ENCODE measurements at regions not wholly inside any gene's neighbourhood (a gene's known extent, or its start where the extent isn't known, plus 50 kb on each side); places are given as distances from the start of the nearest gene placed in this dataset.

DNA sequence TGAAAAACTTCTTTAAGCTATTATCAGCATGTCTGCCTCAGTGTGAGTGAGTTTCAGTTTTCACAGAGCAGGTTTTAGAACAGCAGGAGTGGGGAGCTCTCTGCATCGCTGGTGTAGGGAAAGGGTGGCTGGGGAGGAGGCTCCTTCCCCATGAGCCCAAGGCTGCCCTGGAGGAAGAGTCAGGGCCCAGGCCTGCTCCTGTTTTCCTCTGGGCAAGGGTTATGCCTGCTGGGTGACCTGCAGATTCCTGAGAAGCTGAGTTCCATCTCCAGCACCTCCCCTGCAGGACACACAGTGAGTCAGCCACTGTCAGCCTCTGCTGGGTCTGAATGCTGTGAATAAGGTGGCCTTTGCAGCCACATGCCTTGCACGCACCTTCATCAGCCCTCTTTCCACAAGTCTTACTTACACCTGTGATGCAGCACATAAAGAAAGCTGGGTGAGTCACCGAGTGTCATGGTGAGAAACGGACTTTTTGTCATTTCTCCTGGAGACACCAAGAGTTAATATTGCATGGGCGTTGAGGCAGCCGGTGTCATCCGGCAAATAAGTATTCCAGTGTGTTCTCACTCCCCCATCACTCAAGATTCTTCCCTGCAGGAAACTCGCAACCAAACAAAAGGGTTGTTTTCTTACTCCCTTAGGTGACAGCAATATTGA, 186.4 kb upstream of the KL start:
- no peak overlapping the region for H2AFZ ChIP-seq (ENCODE audit: low read length)
- no peak overlapping the region for H2AK5ac ChIP-seq (ENCODE audit: insufficient read length, low read length)
- H3K9me3 Mint-ChIP-seq: peaks cover 11 to 12% of the 10 kb centered on the region in 2 experiments; a peak in 4 of 5 replicates
- H2BK120ac ChIP-seq (ENCODE audit: low read depth, low read length, poor library complexity, severe bottlenecking): no peak overlapping the region
- H3K27ac Mint-ChIP-seq: no peak overlapping the region
- H3K4ac ChIP-seq (ENCODE audit: low read depth, low read length): no peak overlapping the region
- DNase-seq: peak; percentile 53
- no peaks in the 10 kb centered on the region for H3K79me2 ChIP-seq (ENCODE audit: insufficient read depth, low read length)
- H4K20me1 ChIP-seq (ENCODE audit: control insufficient read depth, insufficient read depth, insufficient read length): no peaks in the 10 kb centered on the region
- no peak overlapping the region for H3K56ac ChIP-seq (ENCODE audit: insufficient read length, low read depth, low read length)
- no peak overlapping the region for H4K5ac ChIP-seq (ENCODE audit: insufficient read length, low read depth, low read length)
- no peaks in the 10 kb centered on the region for H3K79me1 ChIP-seq (ENCODE audit: insufficient read depth, low read depth, low read length, poor library complexity, severe bottlenecking)
- no peaks in the 10 kb centered on the region for H3K27me3 Mint-ChIP-seq (ENCODE audit: low read depth)
- WGBS (ENCODE audit: extremely low coverage, insufficient read length, low lambda C conversion rate): no CpG with 5 or more reads among the region's 8 CpGs
- no peak overlapping the region for H4K91ac ChIP-seq (ENCODE audit: insufficient read length, low read depth, low read length)
- no peak overlapping the region for H3T11ph ChIP-seq (ENCODE audit: low read length)
- H3K4me1 Mint-ChIP-seq: peaks cover 19 to 20% of the 10 kb centered on the region in 2 experiments
- no peak overlapping the region for H3K4me3 Mint-ChIP-seq
- no peak overlapping the region for H2BK20ac ChIP-seq (ENCODE audit: low read depth, low read length, poor library complexity, severe bottlenecking)
- H3K18ac ChIP-seq (ENCODE audit: insufficient read length, low read depth, low read length): no peak overlapping the region
- H2BK5ac ChIP-seq (ENCODE audit: insufficient read length, low read length): no peak overlapping the region
- H3K23ac ChIP-seq (ENCODE audit: insufficient read length, low read depth, low read length): no peak overlapping the region
- no peak overlapping the region for H2BK12ac ChIP-seq (ENCODE audit: insufficient read length, low read depth, low read length)
- no peaks in the 10 kb centered on the region for H3K9me3 ChIP-seq (ENCODE audit: control insufficient read depth, low read depth, low read length)
- peak overlapping the region; percentile 42; the same call in 1 of the 2 replicates for H3K14ac ChIP-seq (ENCODE audit: insufficient read depth, low read length)
- H4K8ac ChIP-seq (replicated peaks; ENCODE audit: insufficient read length, low read depth, low read length): no peak overlapping the region
- no peaks in the 10 kb centered on the region for H3K4me1 ChIP-seq (ENCODE audit: insufficient read depth, low read length)
- H3K4me2 ChIP-seq (ENCODE audit: insufficient read depth, insufficient read length, low read length): no peak overlapping the region
- H3K9ac ChIP-seq (ENCODE audit: extremely low read depth, insufficient read length, low read length): no peak overlapping the region
- H3K36me3 Mint-ChIP-seq (ENCODE audit: insufficient read depth in 1 of 3, low read depth in 3 of 3): peaks cover 0 to 11% (median 5%) of the 10 kb centered on the region in 3 experiments; a peak in 3 of 7 replicates
- H2BK15ac ChIP-seq (ENCODE audit: low read depth, low read length): no peak overlapping the region
- no peaks in the 10 kb centered on the region for H3K23me2 ChIP-seq (ENCODE audit: insufficient read length, low read depth, low read length, poor library complexity, severe bottlenecking)
- H3K27me3 ChIP-seq (ENCODE audit: insufficient read depth, low read length): no peaks in the 10 kb centered on the region
- TF ChIP-seq, protein P1, sequence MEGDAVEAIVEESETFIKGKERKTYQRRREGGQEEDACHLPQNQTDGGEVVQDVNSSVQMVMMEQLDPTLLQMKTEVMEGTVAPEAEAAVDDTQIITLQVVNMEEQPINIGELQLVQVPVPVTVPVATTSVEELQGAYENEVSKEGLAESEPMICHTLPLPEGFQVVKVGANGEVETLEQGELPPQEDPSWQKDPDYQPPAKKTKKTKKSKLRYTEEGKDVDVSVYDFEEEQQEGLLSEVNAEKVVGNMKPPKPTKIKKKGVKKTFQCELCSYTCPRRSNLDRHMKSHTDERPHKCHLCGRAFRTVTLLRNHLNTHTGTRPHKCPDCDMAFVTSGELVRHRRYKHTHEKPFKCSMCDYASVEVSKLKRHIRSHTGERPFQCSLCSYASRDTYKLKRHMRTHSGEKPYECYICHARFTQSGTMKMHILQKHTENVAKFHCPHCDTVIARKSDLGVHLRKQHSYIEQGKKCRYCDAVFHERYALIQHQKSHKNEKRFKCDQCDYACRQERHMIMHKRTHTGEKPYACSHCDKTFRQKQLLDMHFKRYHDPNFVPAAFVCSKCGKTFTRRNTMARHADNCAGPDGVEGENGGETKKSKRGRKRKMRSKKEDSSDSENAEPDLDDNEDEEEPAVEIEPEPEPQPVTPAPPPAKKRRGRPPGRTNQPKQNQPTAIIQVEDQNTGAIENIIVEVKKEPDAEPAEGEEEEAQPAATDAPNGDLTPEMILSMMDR (conservative IDR thresholded peaks at IDR 0.05): no peak
- no peak overlapping the region for H3K27ac ChIP-seq (ENCODE audit: insufficient read length, low read depth, low read length)

Measured in H9 (cell line).